ENCODE measurements at regions not wholly inside any gene's neighbourhood (a gene's known extent, or its start where the extent isn't known, plus 50 kb on each side); places are given as distances from the start of the nearest gene placed in this dataset.
A peak's percentile ranks its signal among the peaks of the same experiment; 100 is the strongest.

GRCh38 chr9:107155244-107155817 lies 127.7 kb upstream of the RAD23B start:
- no peaks in the 10 kb centered on the region for H3K9me3 ChIP-seq (ENCODE audit: control insufficient read depth, insufficient read depth, low read length)
- no peaks in the 10 kb centered on the region for H3K4me1 ChIP-seq (ENCODE audit: control insufficient read depth, insufficient read depth, low read length)
- ATAC-seq (no peak), DNase-seq (no peak)
- WGBS (ENCODE audit: insufficient coverage): 31% methylated on average over 1 of the region's 3 CpGs
- H3K36me3 Mint-ChIP-seq: no peaks in the 10 kb centered on the region
- H3K27ac ChIP-seq (ENCODE audit: low read length): no peak overlapping the region
- H3K36me3 ChIP-seq (ENCODE audit: control insufficient read depth, insufficient read depth, low read length): no peaks in the 10 kb centered on the region
- H3K27me3 Mint-ChIP-seq (ENCODE audit: low read depth in 2 of 2): peaks cover 16 to 32% of the 10 kb centered on the region in 2 donors
- H3K4me3 Mint-ChIP-seq: no peak overlapping the region
- H3K4me3 ChIP-seq (ENCODE audit: low read length): no peak overlapping the region
- H3K27me3 ChIP-seq (ENCODE audit: control insufficient read depth, insufficient read depth, low read length): no peaks in the 10 kb centered on the region
- no peak overlapping the region for H3K27ac Mint-ChIP-seq
- no peaks in the 10 kb centered on the region for H3K4me1 Mint-ChIP-seq
- TF ChIP-seq CTCF (IDR thresholded peaks at IDR 0.05): no peak
- no peaks in the 10 kb centered on the region for H3K9me3 Mint-ChIP-seq
- intact Hi-C loops (cut with micrococcal nuclease): loop anchor here (5.0 kb wide), 1 partner anchor 187 kb away; no protein-coding TSS in a partner anchor

GRCh38 chr9:107158321-107158720 lies 124.8 kb upstream of the RAD23B start:
- Mint-ChIP-seq H3K4me3 (no peak overlapping the region), H3K4me1 (no peaks in the 10 kb centered on the region), H3K27ac (no peak overlapping the region), H3K27me3 (ENCODE audit: low read depth in 2 of 2) (peaks cover 10 to 25% of the 10 kb centered on the region in 2 donors), H3K36me3 (no peaks in the 10 kb centered on the region), H3K9me3 (no peaks in the 10 kb centered on the region)
- peak; percentile 24 for TF ChIP-seq CTCF (IDR thresholded peaks at IDR 0.05)
- ATAC-seq (peak; percentile 47 to 75 (median 72)), DNase-seq (peak in 1 of 2 donors; percentile 13)
- H3K27me3 ChIP-seq (ENCODE audit: control insufficient read depth, insufficient read depth, low read length): no peaks in the 10 kb centered on the region
- no peaks in the 10 kb centered on the region for H3K4me1 ChIP-seq (ENCODE audit: control insufficient read depth, insufficient read depth, low read length)
- intact Hi-C loops (cut with micrococcal nuclease): loop anchor here (5.0 kb wide), 1 partner anchor 184 kb away; no protein-coding TSS in a partner anchor
- 33% methylated on average over 2 of the region's 2 CpGs for WGBS (ENCODE audit: insufficient coverage)
- H3K27ac ChIP-seq (ENCODE audit: low read length): no peak overlapping the region
- no peak overlapping the region for H3K4me3 ChIP-seq (ENCODE audit: low read length)
- no peaks in the 10 kb centered on the region for H3K9me3 ChIP-seq (ENCODE audit: control insufficient read depth, insufficient read depth, low read length)
- no peaks in the 10 kb centered on the region for H3K36me3 ChIP-seq (ENCODE audit: control insufficient read depth, insufficient read depth, low read length)

DNA sequence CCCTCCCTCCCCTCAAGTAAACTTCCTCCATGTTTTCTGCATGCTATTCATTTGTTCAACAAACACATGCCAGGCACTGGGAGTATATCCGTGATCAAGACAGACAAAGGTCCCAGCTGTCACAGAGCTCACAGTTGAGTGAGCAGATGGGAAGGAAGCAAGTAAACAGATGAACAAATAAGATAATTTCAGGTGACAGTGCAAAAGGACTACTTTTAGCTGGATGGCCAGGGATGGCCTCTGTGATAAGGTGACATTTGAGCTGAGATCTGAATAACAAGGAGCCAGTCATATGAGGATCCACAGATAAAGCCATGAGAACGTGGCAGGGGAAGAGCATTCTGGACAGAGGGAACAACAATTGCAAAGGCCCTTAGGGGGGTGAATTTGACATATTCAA lies 121.7 kb upstream of the RAD23B start:
- H3K4me1 ChIP-seq (ENCODE audit: control insufficient read depth, insufficient read depth, low read length): no peaks in the 10 kb centered on the region
- DNase-seq: no peak
- Mint-ChIP-seq H3K36me3 (no peaks in the 10 kb centered on the region), H3K9me3 (no peaks in the 10 kb centered on the region), H3K4me1 (no peaks in the 10 kb centered on the region), H3K4me3 (no peak overlapping the region), H3K27ac (no peak overlapping the region), H3K27me3 (ENCODE audit: low read depth in 2 of 2) (peaks cover 10 to 17% of the 10 kb centered on the region in 2 donors)
- no peaks in the 10 kb centered on the region for H3K9me3 ChIP-seq (ENCODE audit: control insufficient read depth, insufficient read depth, low read length)
- TF ChIP-seq CTCF (IDR thresholded peaks at IDR 0.05): no peak
- no peaks in the 10 kb centered on the region for H3K36me3 ChIP-seq (ENCODE audit: control insufficient read depth, insufficient read depth, low read length)
- H3K4me3 ChIP-seq (ENCODE audit: low read length): no peak overlapping the region
- WGBS (ENCODE audit: insufficient coverage): 34% methylated on average over 2 of the region's 2 CpGs
- H3K27ac ChIP-seq (ENCODE audit: low read length): no peak overlapping the region
- no peak for ATAC-seq
- H3K27me3 ChIP-seq (ENCODE audit: control insufficient read depth, insufficient read depth, low read length): no peaks in the 10 kb centered on the region
- intact Hi-C loops (cut with micrococcal nuclease): no loop called here

DNA sequence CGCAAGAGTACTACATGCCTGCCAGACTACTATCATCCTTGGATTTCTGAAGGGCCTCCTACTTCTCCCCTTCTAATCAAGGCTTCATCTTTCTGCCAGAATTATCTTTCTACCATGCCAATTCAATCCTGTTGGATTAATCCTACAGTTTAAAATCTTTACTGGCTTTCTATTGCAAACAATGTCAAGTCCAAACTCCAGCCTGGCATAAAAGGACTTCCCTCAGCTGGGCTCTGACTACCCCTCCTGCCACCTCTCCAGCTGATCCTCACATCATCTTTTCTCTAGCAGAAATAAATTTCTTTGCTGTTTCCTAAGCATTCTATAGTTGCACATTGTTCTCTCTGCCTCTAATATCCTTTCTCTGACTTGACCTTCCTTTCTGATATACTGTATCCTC lies 119.7 kb upstream of the RAD23B start:
- no peak overlapping the region for H3K4me3 Mint-ChIP-seq
- H3K9me3 Mint-ChIP-seq: no peaks in the 10 kb centered on the region
- Histone ChIP-seq H3K9me3 (ENCODE audit: control insufficient read depth, insufficient read depth, low read length) (no peaks in the 10 kb centered on the region), H3K27me3 (ENCODE audit: control insufficient read depth, insufficient read depth, low read length) (no peaks in the 10 kb centered on the region), H3K36me3 (ENCODE audit: control insufficient read depth, insufficient read depth, low read length) (no peaks in the 10 kb centered on the region), H3K4me3 (ENCODE audit: low read length) (no peak overlapping the region), H3K27ac (ENCODE audit: low read length) (no peak overlapping the region), H3K4me1 (ENCODE audit: control insufficient read depth, insufficient read depth, low read length) (no peaks in the 10 kb centered on the region)
- TF ChIP-seq CTCF (IDR thresholded peaks at IDR 0.05): no peak
- DNase-seq (no peak), ATAC-seq (no peak)
- WGBS (ENCODE audit: insufficient coverage): 95% methylated on average over 1 of the region's 1 CpG
- H3K4me1 Mint-ChIP-seq: no peaks in the 10 kb centered on the region
- no peak overlapping the region for H3K27ac Mint-ChIP-seq
- intact Hi-C loops (cut with micrococcal nuclease): no loop called here
- no peaks in the 10 kb centered on the region for H3K27me3 Mint-ChIP-seq (ENCODE audit: low read depth in 2 of 2)
- no peaks in the 10 kb centered on the region for H3K36me3 Mint-ChIP-seq
